GM11168 (cell line): ENCODE measurements at regions not wholly inside any gene's neighbourhood (a gene's known extent, or its start where the extent isn't known, plus 50 kb on each side); places are given as distances from the start of the nearest gene placed in this dataset.

Source experiments
- in situ Hi-C: fragments of 300-500 bp; cut with MboI; formaldehyde crosslinking; loops from one replicate; pipeline ENCODE4 v1.12.0; 2022; ENCODE audit warnings: low sequenced_read_pairs; ENCODE audit not compliant: unreplicated experiment

GRCh38 chr4:134309715-134310114 is 108.1 kb upstream of the PABPC4L start:
- in situ Hi-C loops, result no loop called here

GRCh38 chr4:134308910-134309309 is 107.3 kb upstream of the PABPC4L start:
- in situ Hi-C loops, result no loop called here

DNA sequence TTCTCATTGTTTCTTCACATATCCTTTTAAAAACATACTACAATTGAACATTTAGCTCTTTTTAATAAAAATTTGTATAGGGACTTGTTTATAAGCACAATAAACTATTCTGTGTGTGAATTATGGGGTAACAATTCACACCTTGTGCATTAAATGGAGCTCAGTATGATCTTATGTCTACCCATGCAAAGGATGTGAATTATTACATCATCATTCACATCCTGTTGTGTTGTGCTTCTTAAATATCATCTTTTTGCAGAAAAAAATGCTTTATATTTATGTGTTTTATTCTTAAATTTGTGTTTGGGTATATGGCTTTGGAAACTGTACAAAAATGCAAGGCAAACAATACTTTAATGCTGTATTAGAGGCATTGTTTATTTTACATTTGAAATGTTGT is 96.7 kb upstream of the PABPC4L start:
- in situ Hi-C loops, result no loop called here

DNA sequence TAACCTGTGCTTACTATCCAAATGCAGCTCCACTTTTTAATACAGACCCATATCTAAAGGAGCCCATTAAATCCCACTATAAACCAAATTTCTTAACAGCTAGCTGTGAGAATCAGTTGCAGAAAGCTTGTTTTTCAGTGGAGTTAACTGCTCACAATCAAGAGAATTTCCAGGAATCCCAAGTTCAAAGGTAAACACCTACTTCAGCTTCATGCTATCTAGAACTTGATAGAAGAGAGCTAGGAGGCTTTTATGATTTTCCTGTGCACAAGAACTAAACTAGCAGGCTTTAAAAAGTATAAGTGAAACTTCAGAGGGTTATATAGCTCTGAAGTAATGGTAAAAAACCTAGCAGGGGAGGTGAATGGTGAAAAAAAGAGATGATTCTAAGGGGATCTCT is 96.2 kb upstream of the PABPC4L start:
- in situ Hi-C loops, result no loop called here

GRCh38 chr4:134282680-134283079 is 81.1 kb upstream of the PABPC4L start:
- in situ Hi-C loops, result no loop called here

DNA sequence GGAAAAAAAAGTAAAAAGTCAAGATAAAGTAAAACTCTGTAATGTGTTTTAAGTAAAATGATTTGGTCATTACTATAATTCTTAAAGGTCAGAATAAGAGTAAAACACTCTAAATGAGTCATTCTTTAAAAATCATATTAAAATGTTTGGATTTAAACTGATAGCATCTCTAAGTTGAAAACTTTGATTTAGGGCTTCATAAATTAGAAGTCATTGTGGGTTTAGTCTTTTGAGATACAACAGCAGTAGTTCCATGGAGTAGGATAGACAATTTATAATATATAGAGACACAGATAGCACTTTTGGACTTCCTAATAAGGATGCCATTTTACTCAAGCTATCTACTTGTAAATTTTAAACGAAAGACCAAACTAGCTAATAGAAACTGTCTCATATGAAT is 77.1 kb upstream of the PABPC4L start:
- in situ Hi-C loops, result no loop called here

GRCh38 chr4:134276476-134276875 is 74.9 kb upstream of the PABPC4L start:
- in situ Hi-C loops, result no loop called here

- in situ Hi-C loops, result no loop called here
Measured at GRCh38 chr4:134260126-134260525, 58.5 kb upstream of the PABPC4L start.
